H1 (cell line): ENCODE measurements at regions not wholly inside any gene's neighbourhood (a gene's known extent, or its start where the extent isn't known, plus 50 kb on each side); places are given as distances from the start of the nearest gene placed in this dataset.
A peak's percentile ranks its signal among the peaks of the same experiment; 100 is the strongest.

ENCODE experiments used
- CTCF ChIA-PET: fragments of 300-600 bp; sonication (Branson Sonifier 250); formaldehyde crosslinking; loops from one replicate; lab custom pipeline; 2021; ENCODE audit not compliant: partially characterized antibody; lab: Charles Lee
- POLR2A ChIA-PET: fragments of 300-600 bp; sonication (Branson Sonifier 250); formaldehyde crosslinking; loops from one replicate; lab custom pipeline; 2021; ENCODE audit warnings: inconsistent platforms; ENCODE audit not compliant: partially characterized antibody; lab: Charles Lee
- DNase-seq, 2 experiments: peaks; one replicate each; pipeline versions ENCODE4 v3.0.0 to v3.0.0-alpha.2; 2010 to 2022; ENCODE audit warnings: low spot score in 2 of 2, low read depth in 1 of 2, mixed read lengths in 1 of 2
- FAIRE-seq: peaks from 2 replicates; lab custom pipeline; 2011; peaks lifted over from hg19 to GRCh38; lab: Jason Lieb, UNC
- H2AFZ ChIP-seq: 2 replicates; pipeline ENCODE4 v1.8.1; 2012; ENCODE audit warnings: low read length, inconsistent platforms
- H2AK5ac ChIP-seq: 2 replicates; pipeline ENCODE4 v1.6.1; 2013; ENCODE audit warnings: low read depth, low read length
- H2BK120ac ChIP-seq: replicated peaks from 2 replicates; pipeline ENCODE3; 2013; ENCODE audit warnings: low read depth, low read length, inconsistent platforms
- H2BK12ac ChIP-seq: 2 replicates; pipeline ENCODE4 v1.6.1; 2013; ENCODE audit warnings: low read depth, low read length
- H2BK15ac ChIP-seq: 2 replicates; pipeline ENCODE4 v1.6.1; 2013; ENCODE audit warnings: low read length
- H2BK20ac ChIP-seq: 2 replicates; pipeline ENCODE4 v1.6.1; 2013; ENCODE audit warnings: low read length
- H2BK5ac ChIP-seq: 2 replicates; pipeline ENCODE4 v1.6.1; 2013; ENCODE audit warnings: low read depth, low read length
- H3K14ac ChIP-seq: 2 replicates; pipeline ENCODE4 v1.6.1; 2013; ENCODE audit warnings: inconsistent platforms; ENCODE audit not compliant: insufficient read length
- H3K18ac ChIP-seq: 2 replicates; pipeline ENCODE4 v1.6.1; 2013; ENCODE audit warnings: low read length; ENCODE audit errors: extremely low read depth
- H3K23ac ChIP-seq: 2 replicates; pipeline ENCODE4 v1.6.1; 2013; ENCODE audit warnings: inconsistent platforms; ENCODE audit not compliant: insufficient read length
- H3K23me2 ChIP-seq: 2 replicates; pipeline ENCODE4 v1.6.1; 2013; ENCODE audit warnings: low read depth, low read length
- H3K27ac ChIP-seq: 2 replicates; pipeline ENCODE4 v1.6.1; 2011; ENCODE audit warnings: low read depth, low read length, inconsistent platforms
- H3K27me3 ChIP-seq, 4 experiments: replicated peaks in 1 of 4; 1 replicate in 1 of 4; 2 replicates in 3 of 4; pipeline versions ENCODE4 v1.6.1 to v1.8.1; 2011 to 2013; ENCODE audit warnings: low read length in 3 of 4, mild to moderate bottlenecking in 3 of 4, inconsistent platforms in 2 of 4, mixed read lengths in 2 of 4, moderate library complexity in 1 of 4; ENCODE audit not compliant: control insufficient read depth in 3 of 4, insufficient read depth in 3 of 4; ENCODE audit errors: extremely low read depth in 1 of 4
- H3K36me3 ChIP-seq, 4 experiments: 2 replicates each; pipeline versions ENCODE4 v1.6.1 to v1.8.1; 2011 to 2013; ENCODE audit warnings: mild to moderate bottlenecking in 4 of 4, low read length in 3 of 4, moderate library complexity in 2 of 4, control low read depth in 1 of 4, inconsistent platforms in 1 of 4; ENCODE audit not compliant: insufficient read depth in 4 of 4, control insufficient read depth in 2 of 4
- H3K4ac ChIP-seq: replicated peaks from 2 replicates; pipeline ENCODE3; 2013; ENCODE audit warnings: low read length, low read depth, mixed read lengths, inconsistent platforms; ENCODE audit not compliant: insufficient read length
- H3K4me1 ChIP-seq, 4 experiments: replicated peaks in 1 of 4; 1 replicate in 1 of 4; 2 replicates in 3 of 4; pipeline versions ENCODE4 v1.6.1 to v1.8.1; 2011 to 2013; ENCODE audit warnings: low read length in 3 of 4, inconsistent platforms in 2 of 4, mixed read lengths in 1 of 4; ENCODE audit not compliant: insufficient read depth in 4 of 4, control insufficient read depth in 3 of 4
- H3K4me2 ChIP-seq, 2 experiments: 2 replicates each; pipeline versions ENCODE4 v1.6.1 to v1.8.1; 2011 to 2013; ENCODE audit warnings: low read depth in 2 of 2, low read length in 2 of 2, control low read depth in 1 of 2, inconsistent platforms in 1 of 2, mild to moderate bottlenecking in 1 of 2; ENCODE audit not compliant: insufficient read depth in 1 of 2
- H3K4me3 ChIP-seq, 4 experiments: fragments of 200-600, 300-600 bp in 1 of 4; sonication (generic), shearing (Covaris generic), sonication (Bioruptor Twin) in 1 of 4; 2 replicates each; pipeline versions ENCODE4 v1.5.1 to v1.8.1; 2011 to 2016; ENCODE audit warnings: low read length in 4 of 4, low read depth in 3 of 4, control low read depth in 2 of 4, inconsistent platforms in 2 of 4, mild to moderate bottlenecking in 2 of 4, mixed read lengths in 1 of 4, moderate library complexity in 1 of 4; ENCODE audit not compliant: insufficient read depth in 2 of 4; ENCODE audit errors: extremely low read depth in 1 of 4
- H3K56ac ChIP-seq: replicated peaks from 2 replicates; pipeline ENCODE3; 2013; ENCODE audit warnings: low read depth, mild to moderate bottlenecking, mixed read lengths, low read length, inconsistent platforms; ENCODE audit not compliant: insufficient read length
- H3K79me1 ChIP-seq: 2 replicates; pipeline ENCODE4 v1.6.1; 2013; ENCODE audit warnings: low read depth, low read length, control low read depth
- H3K79me2 ChIP-seq, 2 experiments: 2 replicates each; pipeline versions ENCODE4 v1.6.1 to v1.8.1; 2012 to 2013; ENCODE audit warnings: low read length in 2 of 2, mild to moderate bottlenecking in 2 of 2, inconsistent platforms in 1 of 2; ENCODE audit not compliant: insufficient read depth in 2 of 2, control insufficient read depth in 1 of 2
- H3K9ac ChIP-seq, 4 experiments: replicated peaks in 1 of 4; 1 replicate in 1 of 4; 2 replicates in 3 of 4; pipeline versions ENCODE4 v1.6.1 to v1.8.1; 2011 to 2013; ENCODE audit warnings: low read depth in 3 of 4, low read length in 3 of 4, control low read depth in 2 of 4, mild to moderate bottlenecking in 2 of 4, moderate library complexity in 2 of 4, inconsistent platforms in 1 of 4; ENCODE audit errors: extremely low read depth in 1 of 4
- H3K9me3 ChIP-seq, 2 experiments: 2 replicates each; pipeline versions ENCODE4 v1.6.1 to v1.8.1; 2012 to 2013; ENCODE audit warnings: mild to moderate bottlenecking in 2 of 2, moderate library complexity in 2 of 2, control low read depth in 1 of 2, inconsistent platforms in 1 of 2, low read depth in 1 of 2, low read length in 1 of 2, mixed read lengths in 1 of 2; ENCODE audit not compliant: insufficient read depth in 2 of 2
- H4K20me1 ChIP-seq, 2 experiments: replicated peaks in 1 of 2; 2 replicates each; pipeline versions ENCODE3 to v1.8.1; 2011 to 2013; ENCODE audit warnings: inconsistent platforms in 2 of 2, low read length in 2 of 2, mild to moderate bottlenecking in 1 of 2; ENCODE audit not compliant: insufficient read depth in 2 of 2, control insufficient read depth in 1 of 2
- H4K5ac ChIP-seq: 2 replicates; pipeline ENCODE4 v1.6.1; 2013; ENCODE audit warnings: low read length, low read depth, mixed read lengths, inconsistent platforms; ENCODE audit not compliant: insufficient read length
- H4K8ac ChIP-seq: 2 replicates; pipeline ENCODE4 v1.8.0; 2013; ENCODE audit warnings: mild to moderate bottlenecking, moderate library complexity, low read length, inconsistent platforms; ENCODE audit not compliant: insufficient read depth; ENCODE audit errors: extremely low read depth
- H4K91ac ChIP-seq: replicated peaks from 2 replicates; pipeline ENCODE3; 2013; ENCODE audit warnings: low read length, mixed read lengths, inconsistent platforms; ENCODE audit not compliant: insufficient read length
- E2F6 ChIP-seq: IDR thresholded peaks from 2 replicates; pipeline ENCODE4 v1.6.1; 2012; ENCODE audit warnings: inconsistent platforms
- POLR2AphosphoS5 ChIP-seq: IDR thresholded peaks from 2 replicates; pipeline ENCODE4 v1.6.1; 2011; ENCODE audit warnings: low read depth, low read length
- WGBS, 2 experiments: shearing (Covaris generic) in 1 of 2; methylation state at CpG; one replicate each; pipeline versions ENCODE4 v1.1.6 to v1.1.7; 2013 to 2015; ENCODE audit warnings: low lambda C conversion rate in 2 of 2, mixed read lengths in 2 of 2, inconsistent platforms in 1 of 2, low coverage in 1 of 2, missing lambda C conversion rate in 1 of 2; ENCODE audit not compliant: insufficient replicate concordance in 2 of 2, insufficient coverage in 1 of 2, insufficient read length in 1 of 2; ENCODE audit errors: extremely low coverage in 1 of 2, missing lambda C conversion rate in 1 of 2; 5-methylcytosine and 5-hydroxymethylcytosine counted together

GRCh38 chr22:49453771-49454170 is 373.9 kb downstream of the BRD1 start:
- no peak overlapping the region for H3K4ac ChIP-seq
- DNase-seq = no peak
- no peak for FAIRE-seq
- H4K8ac ChIP-seq = no peak overlapping the region
- H2BK15ac ChIP-seq = no peak overlapping the region
- H3K4me1 ChIP-seq = peaks cover 0 to 18% (median 13%) of the 10 kb centered on the region in 4 experiments; a peak in 6 of 7 replicates
- peaks cover 20% of the 10 kb centered on the region for H3K23me2 ChIP-seq
- H3K9ac ChIP-seq = no peak overlapping the region
- 0 out of 2 replicates have a peak overlapping the region, but pooled peaks have one; percentile 61 for H2AK5ac ChIP-seq
- no peak overlapping the region for H3K4me2 ChIP-seq
- no peak overlapping the region for H4K5ac ChIP-seq
- ChIA-PET POLR2A (no interaction called here), CTCF (interaction anchor here (0.6 kb wide), 1 partner anchor 22 kb away, joined by 3 read pairs; no protein-coding TSS in a partner anchor)
- H3K9me3 ChIP-seq = no peaks in the 10 kb centered on the region; a peak in 1 of 4 replicates
- H3K27ac ChIP-seq = no peak overlapping the region
- H3K79me1 ChIP-seq = no peaks in the 10 kb centered on the region; the same call in 1 of the 2 replicates
- H3K4me3 ChIP-seq = no peak overlapping the region
- no peak overlapping the region for H2AFZ ChIP-seq
- no peaks in the 10 kb centered on the region for H3K79me2 ChIP-seq
- H4K91ac ChIP-seq = no peak overlapping the region
- H3K36me3 ChIP-seq = no peaks in the 10 kb centered on the region; a peak in 1 of 8 replicates
- no peak overlapping the region for H2BK5ac ChIP-seq
- no peak overlapping the region for H2BK120ac ChIP-seq
- H3K56ac ChIP-seq = no peak overlapping the region
- H2BK20ac ChIP-seq = no peak overlapping the region
- H3K27me3 ChIP-seq = peaks cover 2 to 23% (median 12%) of the 10 kb centered on the region in 4 experiments; a peak in 6 of 7 replicates
- H3K14ac ChIP-seq = no peak overlapping the region
- no peak overlapping the region for H3K18ac ChIP-seq
- H2BK12ac ChIP-seq = no peak overlapping the region
- no peak overlapping the region for H3K23ac ChIP-seq
- 87% methylated on average over 15 of the region's 15 CpGs; no CpG with 5 or more reads in 1 of the 2 experiments for WGBS, 2 experiments
- peaks cover 0 to 12% of the 10 kb centered on the region in 2 experiments for H4K20me1 ChIP-seq
- no peak for TF ChIP-seq POLR2AphosphoS5
- no peak for TF ChIP-seq E2F6
